Superior temporal gyrus (tissue), 1 donor: ENCODE measurements at regions not wholly inside any gene's neighbourhood (a gene's known extent, or its start where the extent isn't known, plus 50 kb on each side); places are given as distances from the start of the nearest gene placed in this dataset.

Experiments
- DNase-seq: peaks from one replicate; pipeline ENCODE4 v3.0.0-alpha.2; 2016; ENCODE audit errors: extremely low spot score

DNA sequence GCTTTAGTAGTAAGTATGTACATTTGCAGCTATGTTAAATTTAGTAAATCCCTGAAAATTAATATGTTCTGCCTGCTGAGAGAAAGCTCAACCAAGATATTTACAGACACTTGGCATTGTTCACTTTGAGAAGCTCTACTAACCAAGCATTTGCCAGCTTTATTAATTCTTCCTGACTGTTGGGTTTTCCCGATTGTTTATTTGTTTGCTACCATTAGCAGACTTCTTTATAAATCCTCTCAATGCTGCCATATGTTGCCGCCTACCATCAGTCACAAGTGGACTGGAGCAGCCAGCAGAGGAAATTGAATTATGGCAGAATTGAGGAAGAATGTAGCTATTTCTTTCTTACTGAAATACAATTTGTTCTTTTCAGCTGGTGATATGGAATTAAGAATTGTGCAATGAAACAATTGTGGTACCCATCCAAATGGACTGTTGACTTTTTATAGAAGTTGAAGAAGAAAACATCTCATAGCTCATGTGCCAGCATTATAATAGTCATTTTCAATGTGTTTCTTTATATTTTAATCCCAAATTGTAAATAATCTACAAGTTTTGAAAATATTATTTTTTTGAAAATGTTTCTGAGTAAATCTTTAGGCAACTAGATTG lies 588.7 kb upstream of the CDH6 start:
- DNase-seq: no peak

DNA sequence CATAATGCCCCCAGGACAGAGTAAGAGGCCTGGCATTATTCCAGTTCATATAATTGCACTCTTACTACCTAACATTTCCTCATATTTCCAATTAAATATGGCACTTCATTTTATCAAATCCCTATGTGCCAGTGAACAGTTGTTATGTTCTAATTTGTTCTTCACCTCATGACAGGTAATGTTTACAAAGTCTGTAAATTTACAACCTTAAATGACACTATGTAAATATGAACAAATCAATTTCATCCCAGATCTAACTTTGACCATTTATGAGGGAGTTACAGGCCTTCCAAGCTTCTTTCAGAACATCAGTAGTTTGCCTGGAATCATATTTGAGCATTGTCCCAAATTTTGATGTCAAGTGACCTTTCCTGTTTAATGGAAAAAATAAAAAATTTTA lies 592.6 kb upstream of the CDH6 start:
- no peak for DNase-seq

- DNase-seq: no peak
Observed at GRCh38 chr5:30596495-30597064, 596.9 kb upstream of the CDH6 start.

- DNase-seq: no peak
Observed at GRCh38 chr5:30594331-30594730, 599.2 kb upstream of the CDH6 start.

DNA sequence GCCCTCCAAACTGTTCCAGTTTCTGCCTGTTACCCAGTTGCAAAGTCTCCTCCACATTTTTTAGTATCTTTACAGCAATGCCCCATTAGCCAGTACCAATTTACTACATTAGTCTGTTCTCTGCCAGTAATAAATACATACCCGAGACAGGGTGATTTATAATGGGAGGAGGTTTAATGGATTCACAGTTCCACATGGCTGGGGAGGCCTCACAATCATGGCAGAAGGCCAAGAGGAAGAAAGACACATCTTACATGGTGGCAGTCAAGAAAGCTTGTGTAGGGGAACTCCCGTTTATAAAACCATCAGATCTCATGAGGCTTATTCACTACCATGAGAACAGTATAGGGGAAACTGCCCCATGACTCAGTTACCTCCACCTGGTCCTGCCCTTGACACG lies 600.7 kb upstream of the CDH6 start:
- DNase-seq: no peak

GRCh38 chr5:30581198-30581935 lies 612.1 kb upstream of the CDH6 start:
- no peak for DNase-seq

GRCh38 chr5:30574761-30575160 lies 618.7 kb upstream of the CDH6 start:
- DNase-seq: no peak

DNA sequence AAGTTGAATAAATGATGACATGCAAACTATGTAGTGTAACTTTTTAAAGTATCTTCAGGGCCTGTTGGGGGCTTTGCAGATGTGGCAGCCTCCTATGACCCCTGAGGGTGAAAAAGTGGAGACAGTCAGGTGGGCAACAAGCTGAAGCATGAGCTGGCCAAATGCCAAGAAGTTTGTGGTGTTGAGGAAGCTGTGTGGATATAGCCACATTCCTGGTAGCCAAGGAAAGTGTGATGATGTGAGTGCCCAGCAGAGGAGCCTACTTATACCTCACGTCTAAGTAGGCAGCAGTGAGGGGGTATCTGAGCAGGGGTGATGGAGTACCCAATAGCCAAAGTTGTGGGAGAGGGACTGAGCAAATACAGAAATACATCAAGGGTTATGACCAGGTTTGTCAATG lies 621.2 kb upstream of the CDH6 start:
- DNase-seq: no peak

DNA sequence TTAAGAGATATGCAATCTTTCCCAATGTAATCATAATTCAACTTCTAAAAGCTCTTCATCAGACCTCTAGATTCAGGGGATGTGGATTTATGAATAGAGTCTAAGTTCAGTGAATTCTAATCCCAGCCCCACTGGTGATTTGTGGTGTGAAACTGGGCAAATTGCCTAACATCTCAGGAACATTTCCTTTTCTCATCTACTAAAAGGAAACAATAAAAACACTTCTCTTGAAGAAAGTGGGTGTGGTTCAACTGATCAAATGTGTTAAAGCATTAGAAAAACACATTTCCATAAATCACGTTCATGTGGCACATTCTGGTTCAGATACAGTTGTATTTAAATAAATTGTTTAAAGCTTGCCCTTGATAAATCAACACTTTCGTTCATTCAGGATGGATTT lies 631.7 kb upstream of the CDH6 start:
- DNase-seq: no peak

- DNase-seq: no peak
Observed at GRCh38 chr5:30551618-30552017, 641.9 kb upstream of the CDH6 start.

GRCh38 chr5:30548580-30549305 lies 644.7 kb upstream of the CDH6 start:
- no peak for DNase-seq

DNA sequence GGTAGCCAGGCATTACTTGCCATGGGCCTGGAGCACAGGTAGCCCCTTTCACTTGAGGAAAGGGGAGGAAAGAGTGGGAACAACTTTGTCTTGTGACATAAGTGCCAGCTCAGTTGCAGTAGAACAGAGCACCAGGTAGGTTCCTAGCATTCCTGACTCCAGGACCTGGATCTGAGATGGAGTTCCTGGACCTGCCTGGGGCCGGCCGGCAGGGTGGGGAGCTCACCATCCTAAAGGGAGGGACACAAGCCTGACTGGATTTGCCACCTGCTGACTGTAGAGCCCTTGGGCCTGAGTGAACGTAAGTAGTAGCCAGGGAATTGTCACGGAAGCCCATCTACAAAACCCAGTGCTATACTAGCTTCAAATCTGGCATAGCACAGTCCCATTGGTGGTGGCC lies 653.3 kb upstream of the CDH6 start:
- DNase-seq: no peak

GRCh38 chr5:30539004-30539634 lies 654.4 kb upstream of the CDH6 start:
- no peak for DNase-seq

DNA sequence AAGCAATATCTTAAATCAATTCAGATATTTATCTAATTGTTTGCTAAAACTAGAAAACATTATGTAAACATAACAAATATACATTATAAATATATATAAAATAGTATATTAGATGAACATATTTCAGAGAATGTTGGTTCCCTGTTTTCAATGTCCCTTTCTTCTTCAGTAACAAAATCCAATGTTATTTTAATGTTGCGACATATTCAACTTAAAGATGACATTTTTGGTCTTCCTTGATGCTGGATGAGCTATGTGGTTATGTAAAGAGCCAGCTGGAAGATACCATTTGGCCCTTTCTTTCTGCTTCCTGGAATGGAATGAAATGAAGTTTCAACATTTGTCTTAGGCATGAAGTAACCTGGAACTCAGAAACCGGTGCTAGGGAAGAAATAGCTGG lies 668.1 kb upstream of the CDH6 start:
- DNase-seq: no peak

GRCh38 chr5:30524428-30524827 lies 669.1 kb upstream of the CDH6 start:
- DNase-seq: no peak

DNA sequence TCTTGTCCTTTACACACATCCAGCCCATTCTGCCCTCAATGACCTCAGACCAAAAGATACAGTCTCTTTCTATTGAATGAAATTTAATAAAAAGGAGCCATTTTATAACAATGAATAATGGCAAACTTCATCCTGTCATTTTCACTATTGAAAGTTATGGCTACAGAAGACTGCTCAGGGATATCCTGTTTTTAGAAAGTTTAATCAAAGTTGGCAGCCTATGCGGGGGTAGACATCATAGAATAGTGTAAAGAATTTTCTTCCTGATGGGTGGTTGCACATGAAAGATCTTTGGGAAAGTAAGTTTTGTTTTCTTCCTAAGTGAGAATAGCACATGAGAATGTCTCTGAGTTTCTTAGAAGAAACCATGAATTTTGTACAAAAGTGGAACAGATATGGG lies 670.4 kb upstream of the CDH6 start:
- no peak for DNase-seq

DNA sequence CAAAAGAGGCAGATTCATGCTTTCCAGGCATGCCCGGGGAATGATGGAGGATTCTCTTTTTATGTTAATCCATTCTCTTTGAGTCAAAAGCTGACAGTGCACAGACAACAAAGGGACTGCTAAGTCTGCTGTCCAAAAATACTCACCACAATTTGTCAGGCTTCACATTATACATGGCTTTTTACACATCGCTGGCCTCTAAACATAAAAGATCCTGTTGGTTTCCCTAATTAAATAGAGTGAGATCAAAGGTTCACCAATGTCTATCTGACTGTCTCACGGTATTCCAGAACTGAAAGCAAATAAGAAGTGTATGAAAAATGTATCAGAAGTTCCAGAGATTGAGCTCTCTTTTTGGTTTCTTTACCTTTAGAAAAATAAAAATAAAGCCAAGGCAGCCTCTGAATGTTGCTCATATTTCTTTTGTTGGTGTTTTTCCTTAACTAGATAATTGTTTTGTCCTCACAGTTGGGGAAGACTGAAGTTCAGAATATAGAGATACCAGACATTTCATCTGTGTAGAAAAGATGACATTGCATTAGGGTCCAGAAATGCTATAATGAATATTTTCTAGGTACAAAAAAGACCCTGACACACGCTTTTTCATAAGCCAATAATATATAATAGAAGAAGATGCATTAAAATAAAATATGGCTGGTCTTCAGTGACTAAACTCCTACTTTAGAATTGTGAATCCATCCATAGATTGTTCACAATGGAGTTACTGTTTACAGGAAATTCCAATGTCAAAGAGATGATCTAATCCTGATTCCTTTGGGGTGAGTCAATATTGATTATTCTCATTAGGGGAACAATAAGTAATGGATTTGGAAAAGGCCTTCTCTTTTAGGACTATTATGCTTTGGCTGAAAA lies 688.2 kb upstream of the CDH6 start:
- no peak for DNase-seq

GRCh38 chr5:30502277-30502676 lies 691.2 kb upstream of the CDH6 start:
- DNase-seq: no peak

DNA sequence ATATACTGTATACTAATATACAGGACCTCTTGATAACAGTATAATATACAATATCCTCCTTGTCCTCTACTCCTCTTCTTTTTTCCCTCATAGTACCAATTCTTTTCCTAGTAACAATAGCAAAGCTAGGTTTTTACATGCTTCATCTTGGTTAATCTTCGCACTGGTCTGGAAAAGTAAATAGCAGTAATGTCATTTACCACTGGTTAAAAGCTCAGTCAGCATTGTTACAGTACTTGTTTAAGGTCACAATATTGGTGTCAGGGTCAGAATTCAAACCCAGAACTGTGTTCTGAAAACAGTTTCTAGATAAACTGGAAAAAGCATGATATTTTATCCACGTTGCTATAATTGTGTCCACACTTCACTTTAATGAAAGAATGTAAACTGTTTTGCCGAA lies 692.4 kb upstream of the CDH6 start:
- DNase-seq: no peak

DNA sequence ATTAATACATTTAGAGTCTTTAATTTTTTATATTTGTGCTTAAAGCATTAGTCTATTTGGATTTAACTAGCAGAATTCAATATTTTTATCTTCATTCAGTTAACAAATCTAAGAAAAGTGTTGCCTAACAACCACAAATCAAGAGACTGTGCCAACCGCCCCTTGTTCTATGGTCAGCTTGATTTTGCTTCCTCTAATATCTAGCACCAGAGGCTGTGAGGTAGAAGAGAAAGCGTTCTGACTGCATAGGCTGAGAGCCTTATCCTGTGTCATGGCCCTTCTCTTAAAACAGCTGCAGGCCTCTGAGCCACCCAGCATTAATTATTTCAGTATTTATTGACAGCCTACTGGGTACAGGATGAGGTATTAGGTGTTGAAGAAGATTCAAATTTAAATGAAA lies 693.0 kb upstream of the CDH6 start:
- no peak for DNase-seq

GRCh38 chr5:30499402-30499801 lies 694.1 kb upstream of the CDH6 start:
- DNase-seq: no peak
